HG03354 (cell line): ENCODE measurements at regions not wholly inside any gene's neighbourhood (a gene's known extent, or its start where the extent isn't known, plus 50 kb on each side); places are given as distances from the start of the nearest gene placed in this dataset.
"Not testable (repeated sequence)": the region's sequence is repeated elsewhere in the genome, so short reads cannot be mapped to it uniquely, and the experiment has no call there.

Experiments
- ATAC-seq: cut with Tn5 transposase; IDR thresholded peaks from one replicate; pipeline ENCODE4 v1.9.1; 2021; ENCODE audit warnings: mild to moderate bottlenecking; ENCODE audit not compliant: unreplicated experiment, poor library complexity, severe bottlenecking

DNA sequence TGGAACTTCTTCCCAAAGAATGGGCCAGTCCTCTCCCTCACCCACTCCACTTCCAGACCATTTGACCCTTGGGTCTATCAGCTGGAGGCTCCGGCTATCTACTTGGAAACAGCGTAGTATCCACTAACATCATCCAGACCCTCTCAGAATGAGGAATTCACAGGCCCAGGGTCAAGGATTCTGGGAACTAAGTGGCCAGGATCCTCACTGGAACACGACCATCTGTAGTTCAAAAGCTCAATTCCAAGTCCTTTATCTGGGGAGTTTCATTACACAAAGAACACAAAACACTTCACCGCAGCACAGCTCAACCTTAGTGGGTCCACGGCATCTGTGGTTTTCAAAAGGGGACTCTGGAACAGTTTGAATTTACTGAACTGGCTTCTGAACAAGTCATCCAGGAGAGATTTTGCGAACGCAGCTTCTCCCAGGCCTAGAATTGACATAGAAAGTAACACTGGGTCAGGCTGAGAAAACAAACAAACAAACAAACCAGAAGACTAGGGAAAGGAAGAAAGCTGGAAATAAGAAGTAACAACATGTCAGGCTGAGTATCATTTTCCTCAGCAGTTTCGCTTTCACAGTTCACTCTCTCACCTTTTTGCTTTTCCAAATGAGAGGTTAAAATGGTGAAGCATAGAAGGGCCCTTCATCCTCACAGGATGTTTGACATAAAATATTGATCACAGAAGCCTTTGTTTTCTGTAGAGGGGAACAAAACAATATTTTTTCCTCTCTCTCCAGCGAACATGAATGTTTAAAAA, 57.6 kb upstream of the USP6NL start:
- no peak for ATAC-seq

DNA sequence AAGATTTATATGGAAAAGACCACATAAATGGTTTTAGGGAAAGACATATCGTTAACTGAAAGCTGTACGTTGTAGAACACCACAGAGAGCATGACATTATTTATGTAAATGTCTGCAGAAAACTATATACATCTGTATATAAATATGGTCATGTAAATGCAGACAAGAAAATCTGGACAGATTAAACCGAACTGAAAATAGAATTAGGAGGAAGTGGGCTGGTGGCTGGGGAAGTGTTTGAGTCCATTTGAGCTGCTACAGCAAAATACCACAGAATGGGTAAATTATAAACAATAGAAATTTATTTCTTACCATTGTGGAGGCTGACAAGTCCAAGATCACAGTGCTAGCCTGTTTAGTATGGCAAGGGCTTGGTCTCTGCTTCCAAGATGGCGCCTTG, 56.3 kb upstream of the USP6NL start:
- no peak for ATAC-seq

GRCh38 chr10:11663763-11664555, 52.5 kb upstream of the USP6NL start:
- ATAC-seq = peak; percentile 89

DNA sequence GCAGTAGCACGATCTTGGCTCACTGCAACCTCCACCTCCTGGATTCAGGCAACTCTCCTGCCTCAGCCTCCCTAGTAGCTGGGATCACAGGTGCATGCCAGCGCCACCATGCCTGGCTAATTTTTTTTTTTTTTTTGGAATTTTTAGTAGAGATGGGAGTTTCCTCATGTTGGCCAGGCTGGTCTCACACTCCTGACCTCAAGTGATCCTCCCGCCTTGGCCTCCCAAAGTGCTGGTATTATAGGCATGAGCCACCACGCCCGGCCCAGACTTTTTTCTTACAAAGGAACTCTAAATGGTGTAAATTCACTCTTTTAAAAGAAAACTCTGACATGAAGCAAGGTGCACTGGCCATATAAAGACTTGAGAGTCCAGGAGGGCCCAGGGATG, 51.7 kb upstream of the USP6NL start:
- ATAC-seq = not testable (repeated sequence)

GRCh38 chr10:11661441-11661840, 50.0 kb upstream of the USP6NL start:
- ATAC-seq = no peak
